Panc1 (cell line): ENCODE measurements at regions not wholly inside any gene's neighbourhood (a gene's known extent, or its start where the extent isn't known, plus 50 kb on each side); places are given as distances from the start of the nearest gene placed in this dataset.

Experiments used
- ATAC-seq: fragments of 200-7000 bp; cut with Tn5 transposase; 2 replicates; pipeline ENCODE4 v1.9.1; 2020; ENCODE audit warnings: mild to moderate bottlenecking, moderate library complexity
- BruUV-seq: library from RNA; stranded (reverse); fragments of 400-500 nt; replicated peaks from 2 replicates; lab custom pipeline; 2021; lab: Mats Ljungman, UMichigan
- CTCF ChIA-PET: fragments of 300-600 bp; sonication (Branson Sonifier 250); formaldehyde crosslinking; loops from one replicate; lab custom pipeline; 2022; ENCODE audit warnings: antibody characterized with exemption; lab: Charles Lee
- POLR2A ChIA-PET: fragments of 300-600 bp; sonication (Branson Sonifier 250); formaldehyde crosslinking; loops from one replicate; lab custom pipeline; 2022; ENCODE audit warnings: antibody characterized with exemption; lab: Charles Lee
- DNase-seq: peaks from one replicate; pipeline ENCODE4 v3.0.0-alpha.2; 2010; ENCODE audit warnings: low read depth, low spot score
- H3K27ac ChIP-seq: 2 replicates; pipeline ENCODE4 v1.5.1; 2011; ENCODE audit warnings: mild to moderate bottlenecking, low read length, inconsistent platforms
- H3K27me3 ChIP-seq: fragments of 200-500 bp; sonication (Bioruptor generic); 2 replicates; pipeline ENCODE4 v1.6.0; 2014; ENCODE audit warnings: low read length, inconsistent platforms; ENCODE audit not compliant: control insufficient read depth, insufficient read depth
- H3K36me3 ChIP-seq: fragments of 200-500 bp; sonication (Bioruptor generic); 2 replicates; pipeline ENCODE4 v1.5.1; 2014; ENCODE audit warnings: inconsistent platforms, mild to moderate bottlenecking, low read length, moderate library complexity; ENCODE audit not compliant: control insufficient read depth, insufficient read depth
- H3K4me1 ChIP-seq: 2 replicates; pipeline ENCODE4 v1.5.1; 2011; ENCODE audit warnings: inconsistent platforms, mild to moderate bottlenecking, low read length, moderate library complexity; ENCODE audit not compliant: control insufficient read depth, insufficient read depth
- H3K4me3 ChIP-seq, 2 experiments: 2 replicates each; pipeline ENCODE4 v1.5.1; 2011 to 2012; ENCODE audit warnings: low read depth in 2 of 2, low read length in 2 of 2, mild to moderate bottlenecking in 2 of 2, inconsistent platforms in 1 of 2, moderate library complexity in 1 of 2
- H3K9me3 ChIP-seq: fragments of 200-500 bp; sonication (Bioruptor generic); 2 replicates; pipeline ENCODE4 v1.5.1; 2014; ENCODE audit warnings: low read depth, mild to moderate bottlenecking, inconsistent platforms, low read length, moderate library complexity; ENCODE audit not compliant: control insufficient read depth, insufficient read depth
- CTCF ChIP-seq: fragments of 450-650 bp; IDR thresholded peaks from 2 replicates; pipeline ENCODE4 v1.5.1; 2017; ENCODE audit warnings: mild to moderate bottlenecking
- POLR2AphosphoS5 ChIP-seq: IDR thresholded peaks from 2 replicates; pipeline ENCODE4 v1.6.1; 2012; ENCODE audit warnings: mild to moderate bottlenecking, low read depth, low read length, moderate library complexity
- REST ChIP-seq, 2 experiments: IDR thresholded peaks; 2 replicates each; pipeline ENCODE4 v1.6.1; 2011 to 2012; ENCODE audit warnings: low read depth in 2 of 2, control low read depth in 1 of 2, low read length in 1 of 2, mild to moderate bottlenecking in 1 of 2, moderate library complexity in 1 of 2; ENCODE audit not compliant: insufficient read depth in 1 of 2
- SIN3A ChIP-seq: IDR thresholded peaks from 2 replicates; pipeline ENCODE4 v1.6.1; 2012; ENCODE audit warnings: low read depth, mild to moderate bottlenecking, low read length, moderate library complexity, borderline replicate concordance; ENCODE audit not compliant: insufficient read depth
- TCF7L2 ChIP-seq: IDR thresholded peaks from 2 replicates; pipeline ENCODE4 v1.6.1; 2011; ENCODE audit warnings: mild to moderate bottlenecking, low read depth, low read length, inconsistent platforms
- in situ Hi-C: cut with HindIII; loops from 2 replicates; pipeline ENCODE4 v1.10.0; 2016; ENCODE audit warnings: low sequenced_read_pairs, low pct_unique_long_range_greater_than_20kb
- intact Hi-C: fragments of 100-400 bp; cut with micrococcal nuclease; formaldehyde crosslinking; loops from one replicate; pipeline ENCODE4 v1.10.0; 2022; ENCODE audit not compliant: unreplicated experiment

GRCh38 chr17:10968007-10968406, 130.1 kb upstream of the PIRT start:
- no peak overlapping the region for H3K4me3 ChIP-seq
- ATAC-seq (no peak), DNase-seq (no peak)
- POLR2A ChIA-PET, result no interaction called here
- H3K27me3 ChIP-seq, result no peaks in the 10 kb centered on the region
- BruUV-seq, result no TSS peak
- TF ChIP-seq TCF7L2 (no peak), CTCF (no peak), REST (IDR thresholded peaks at IDR 0.05; ENCODE audit: insufficient read depth in 1 of 2, low read depth in 2 of 2, low read length in 1 of 2) (no peak), POLR2AphosphoS5 (no peak), SIN3A (no peak)
- in situ Hi-C loops (no loop called here), intact Hi-C loops (no loop called here)
- H3K27ac ChIP-seq, result no peak overlapping the region
- H3K36me3 ChIP-seq, result no peaks in the 10 kb centered on the region
- H3K4me1 ChIP-seq, result no peaks in the 10 kb centered on the region
- CTCF ChIA-PET, result no interaction called here
- no peaks in the 10 kb centered on the region for H3K9me3 ChIP-seq

- TF ChIP-seq REST (IDR thresholded peaks at IDR 0.05; ENCODE audit: insufficient read depth in 1 of 2, low read depth in 2 of 2, low read length in 1 of 2) (no peak), SIN3A (no peak)
- in situ Hi-C loops, result no loop called here
Observed at GRCh38 chr17:10956821-10957220, 118.9 kb upstream of the PIRT start.

More at GRCh38 chr17:10956821-10957220, 118.9 kb upstream of the PIRT start:
- H3K4me1 ChIP-seq, result no peaks in the 10 kb centered on the region
- no TSS peak for BruUV-seq
- ATAC-seq, result no peak
- ChIA-PET CTCF (no interaction called here), POLR2A (no interaction called here)
- DNase-seq, result no peak
- H3K4me3 ChIP-seq, result no peak overlapping the region
- H3K27me3 ChIP-seq, result no peaks in the 10 kb centered on the region
- no peak overlapping the region for H3K27ac ChIP-seq
- no peaks in the 10 kb centered on the region for H3K36me3 ChIP-seq
- intact Hi-C loops, result no loop called here
- H3K9me3 ChIP-seq, result no peaks in the 10 kb centered on the region
